ENCODE measurements at regions not wholly inside any gene's neighbourhood (a gene's known extent, or its start where the extent isn't known, plus 50 kb on each side); places are given as distances from the start of the nearest gene placed in this dataset.

- Histone ChIP-seq H3K4me1 (ENCODE audit: low read depth, poor library complexity, severe bottlenecking) (no peaks in the 10 kb centered on the region), H2AFZ (ENCODE audit: low read depth) (no peak overlapping the region), H3K9ac (no peak overlapping the region), H3K36me3 (ENCODE audit: insufficient read depth) (no peaks in the 10 kb centered on the region), H3K4me3 (IDR thresholded peaks at IDR 0.05; ENCODE audit: insufficient read depth, low read depth, low read length) (no peak overlapping the region), H3K4me2 (no peak overlapping the region), H4K20me1 (ENCODE audit: insufficient read depth) (no peaks in the 10 kb centered on the region), H3K79me2 (ENCODE audit: insufficient read depth, low read depth) (no peaks in the 10 kb centered on the region), H3K27ac (no peak overlapping the region), H3K27me3 (ENCODE audit: insufficient read depth, low read depth) (peaks cover 84% of the 10 kb centered on the region)
- TF ChIP-seq CTCF (conservative IDR thresholded peaks at IDR 0.05; ENCODE audit: low read depth, low read length): no peak
Observed at GRCh38 chr9:136597141-136597885, 51.5 kb upstream of the NOTCH1 start.

GRCh38 chr9:136596630-136597031, 50.8 kb upstream of the NOTCH1 start:
- H3K27me3 ChIP-seq (ENCODE audit: insufficient read depth, low read depth): peaks cover 84% of the 10 kb centered on the region
- no peak overlapping the region for H3K4me2 ChIP-seq
- H4K20me1 ChIP-seq (ENCODE audit: insufficient read depth): no peaks in the 10 kb centered on the region
- no peaks in the 10 kb centered on the region for H3K79me2 ChIP-seq (ENCODE audit: insufficient read depth, low read depth)
- H3K36me3 ChIP-seq (ENCODE audit: insufficient read depth): no peaks in the 10 kb centered on the region
- no peak overlapping the region for H2AFZ ChIP-seq (ENCODE audit: low read depth)
- H3K27ac ChIP-seq: no peak overlapping the region
- no peak overlapping the region for H3K9ac ChIP-seq
- no peak for TF ChIP-seq CTCF (conservative IDR thresholded peaks at IDR 0.05; ENCODE audit: low read depth, low read length)
- H3K4me1 ChIP-seq (ENCODE audit: low read depth, poor library complexity, severe bottlenecking): no peaks in the 10 kb centered on the region
- H3K4me3 ChIP-seq (IDR thresholded peaks at IDR 0.05; ENCODE audit: insufficient read depth, low read depth, low read length): no peak overlapping the region

GRCh38 chr9:136596217-136596616, 50.4 kb upstream of the NOTCH1 start:
- H4K20me1 ChIP-seq (ENCODE audit: insufficient read depth): no peaks in the 10 kb centered on the region
- no peak overlapping the region for H3K9ac ChIP-seq
- no peak overlapping the region for H3K4me3 ChIP-seq (IDR thresholded peaks at IDR 0.05; ENCODE audit: insufficient read depth, low read depth, low read length)
- H3K4me2 ChIP-seq: no peak overlapping the region
- no peaks in the 10 kb centered on the region for H3K36me3 ChIP-seq (ENCODE audit: insufficient read depth)
- H3K4me1 ChIP-seq (ENCODE audit: low read depth, poor library complexity, severe bottlenecking): no peaks in the 10 kb centered on the region
- H3K27me3 ChIP-seq (ENCODE audit: insufficient read depth, low read depth): peaks cover 86% of the 10 kb centered on the region
- H3K27ac ChIP-seq: no peak overlapping the region
- H3K79me2 ChIP-seq (ENCODE audit: insufficient read depth, low read depth): no peaks in the 10 kb centered on the region
- TF ChIP-seq CTCF (conservative IDR thresholded peaks at IDR 0.05; ENCODE audit: low read depth, low read length): no peak
- H2AFZ ChIP-seq (ENCODE audit: low read depth): no peak overlapping the region

GRCh38 chr9:136595245-136596153, 49.7 kb upstream of the NOTCH1 start:
- Histone ChIP-seq H3K4me3 (IDR thresholded peaks at IDR 0.05; ENCODE audit: insufficient read depth, low read depth, low read length) (no peak overlapping the region), H3K4me1 (ENCODE audit: low read depth, poor library complexity, severe bottlenecking) (no peaks in the 10 kb centered on the region), H3K27me3 (ENCODE audit: insufficient read depth, low read depth) (peaks cover 94% of the 10 kb centered on the region), H3K4me2 (no peak overlapping the region), H4K20me1 (ENCODE audit: insufficient read depth) (no peaks in the 10 kb centered on the region), H3K79me2 (ENCODE audit: insufficient read depth, low read depth) (no peaks in the 10 kb centered on the region), H3K27ac (no peak overlapping the region), H3K9ac (no peak overlapping the region), H2AFZ (ENCODE audit: low read depth) (no peak overlapping the region), H3K36me3 (ENCODE audit: insufficient read depth) (no peaks in the 10 kb centered on the region)
- TF ChIP-seq CTCF (conservative IDR thresholded peaks at IDR 0.05; ENCODE audit: low read depth, low read length): no peak

Measured in KMS-11 (cell line).